NCI-H1105 (cell line): ENCODE measurements at regions not wholly inside any gene's neighbourhood (a gene's known extent, or its start where the extent isn't known, plus 50 kb on each side); places are given as distances from the start of the nearest gene placed in this dataset.

Experiments used
- DNase-seq: peaks from one replicate; lab custom pipeline; 2025; lab: John Stamatoyannopoulos, UW

DNA sequence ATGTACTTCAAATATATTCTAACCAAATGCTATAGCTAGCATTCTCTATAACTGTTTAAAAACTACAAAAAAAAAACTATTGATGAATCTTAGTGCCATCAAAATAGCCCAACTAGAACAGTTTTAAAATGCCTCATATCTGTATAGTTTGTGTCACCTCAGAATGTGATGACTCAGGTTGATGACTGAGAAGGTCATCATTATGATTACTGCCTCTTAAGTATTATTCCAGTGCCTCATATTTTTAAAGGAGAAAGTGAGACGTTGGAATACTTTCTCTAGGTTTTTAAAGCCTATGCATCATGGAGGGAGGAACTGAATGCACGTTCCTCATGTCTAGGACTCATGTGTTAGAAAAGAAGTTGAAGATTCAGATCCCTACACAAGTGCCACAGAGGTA, 88.2 kb downstream of the TMA16 start:
- DNase-seq, result no peak

GRCh38 chr4:163587867-163588266, 93.4 kb downstream of the TMA16 start:
- no peak for DNase-seq

GRCh38 chr4:163588532-163588931, 94.0 kb downstream of the TMA16 start:
- DNase-seq, result no peak

GRCh38 chr4:163590103-163590502, 95.6 kb downstream of the TMA16 start:
- no peak for DNase-seq

GRCh38 chr4:163590619-163591264, 96.3 kb downstream of the TMA16 start:
- DNase-seq, result no peak

DNA sequence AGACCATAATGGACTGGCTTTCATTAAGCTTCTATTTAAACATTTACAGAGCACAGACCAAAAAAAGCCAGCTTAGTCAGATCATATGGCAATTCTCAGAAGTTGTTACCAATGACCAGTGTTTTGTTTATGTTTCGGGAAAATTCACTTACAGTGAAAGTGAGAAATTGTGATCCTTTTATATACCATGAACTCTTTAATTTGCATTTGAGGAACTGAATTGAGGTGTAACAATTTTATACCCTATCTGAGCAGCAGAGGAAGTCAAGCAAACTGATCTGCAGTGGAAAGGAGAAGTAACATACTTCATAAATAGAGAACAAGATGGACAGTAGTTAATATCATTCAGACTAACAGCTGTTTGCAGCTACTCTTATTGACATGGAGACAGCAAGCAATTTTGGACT, 97.1 kb downstream of the TMA16 start:
- DNase-seq, result no peak

DNA sequence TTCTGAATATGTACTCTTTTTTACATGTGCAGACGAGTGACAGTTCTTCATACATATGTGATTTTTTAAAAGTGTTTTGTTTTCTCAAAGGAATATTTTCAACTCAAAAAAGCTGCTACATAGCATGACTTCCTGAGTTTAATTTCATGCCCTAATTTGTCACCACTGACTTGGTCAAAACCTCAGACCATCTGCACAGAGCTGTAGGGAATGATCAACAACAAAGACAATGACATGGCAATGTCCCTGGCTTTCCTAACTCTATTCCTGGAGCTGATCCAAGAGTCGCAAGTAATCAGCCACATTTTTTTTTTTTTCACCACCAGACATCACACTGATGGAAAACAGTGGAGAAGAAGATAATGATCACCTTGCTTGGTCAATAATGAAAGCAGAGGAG, 97.7 kb downstream of the TMA16 start:
- peak; percentile 21 for DNase-seq

- DNase-seq, result no peak
These were observed 101.1 kb downstream of the TMA16 start for GRCh38 chr4:163595580-163595979.

- no peak for DNase-seq
These were observed 103.5 kb downstream of the TMA16 start for GRCh38 chr4:163598028-163598427.

- DNase-seq, result no peak
These were observed 104.0 kb downstream of the TMA16 start for GRCh38 chr4:163598489-163598888.

DNA sequence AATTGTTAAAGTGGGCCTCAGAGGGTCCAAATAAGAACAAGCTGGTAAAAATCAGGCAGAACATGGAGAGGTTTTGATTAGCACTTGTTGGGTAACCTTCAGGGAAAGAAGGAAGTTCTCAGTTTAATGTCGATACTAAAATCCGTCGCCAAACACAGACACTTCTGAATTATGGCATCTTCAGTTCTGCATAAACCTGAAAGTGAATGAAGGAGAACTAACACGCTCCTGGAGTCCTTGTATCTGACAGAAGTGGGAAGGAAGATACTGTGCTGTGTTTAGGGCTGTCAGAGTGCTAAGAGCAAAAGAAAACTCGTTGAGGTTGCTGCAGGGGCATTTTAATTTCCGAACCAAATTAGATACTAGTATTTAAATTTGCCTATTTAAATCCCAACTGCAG, 106.2 kb downstream of the TMA16 start:
- no peak for DNase-seq

GRCh38 chr4:163603257-163603656, 108.8 kb downstream of the TMA16 start:
- DNase-seq, result no peak

DNA sequence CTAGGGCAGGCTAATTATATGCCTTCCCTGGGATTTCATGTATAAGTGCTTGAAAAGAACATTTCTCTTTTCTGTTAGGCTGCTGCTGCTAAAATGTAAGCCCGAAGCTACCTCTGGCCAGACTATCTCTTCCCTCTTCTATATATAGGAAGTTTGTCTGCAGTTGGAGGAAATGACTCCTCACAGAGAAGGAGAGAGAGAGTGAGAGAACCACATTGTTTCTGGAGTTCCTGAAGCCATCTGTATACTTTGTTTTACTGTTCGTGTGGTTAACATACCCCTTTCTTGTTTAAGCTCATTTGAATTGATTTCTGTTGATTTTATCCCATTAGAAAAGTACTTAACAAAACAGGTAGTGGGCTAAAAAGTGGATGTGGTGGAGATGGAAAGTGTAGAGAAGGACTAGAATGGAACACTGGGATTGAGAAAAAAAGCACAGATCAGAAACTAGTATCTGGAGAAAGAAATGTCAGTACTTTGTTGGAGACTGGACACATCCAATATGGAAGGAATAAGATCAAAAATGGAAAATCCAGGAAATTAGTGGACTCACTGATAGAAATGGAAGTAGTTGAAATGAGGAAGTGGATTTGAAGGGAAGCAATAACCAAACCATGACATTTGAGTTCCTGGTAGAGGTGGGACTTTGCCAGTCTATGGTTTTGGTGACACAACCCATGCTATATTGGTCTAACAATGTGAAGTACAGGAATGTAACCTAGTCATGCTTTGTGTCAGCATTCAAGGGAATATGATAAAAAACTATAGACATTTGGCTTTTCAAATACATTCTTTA, 112.6 kb downstream of the TMA16 start:
- no peak for DNase-seq

DNA sequence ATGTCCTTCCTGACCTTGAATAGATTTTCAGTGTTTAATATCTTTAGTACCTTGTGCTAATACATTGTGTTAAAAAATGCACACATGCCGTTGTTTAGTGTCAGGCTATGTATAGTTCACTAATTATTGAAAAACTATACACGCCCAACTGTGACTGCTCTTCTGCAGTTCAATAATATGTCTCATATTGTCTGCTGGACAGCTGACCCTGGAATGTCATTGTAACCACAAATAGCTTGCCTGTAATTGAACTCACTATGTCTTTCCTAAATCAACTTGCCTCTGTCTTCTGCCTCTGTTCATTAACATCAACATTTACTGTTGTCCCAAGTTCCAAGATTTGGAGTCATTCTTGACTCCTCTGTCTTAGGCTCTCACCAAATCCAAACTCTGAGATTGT, 114.5 kb downstream of the TMA16 start:
- no peak for DNase-seq

- no peak for DNase-seq
These were observed 116.2 kb downstream of the TMA16 start for GRCh38 chr4:163610648-163611047.

DNA sequence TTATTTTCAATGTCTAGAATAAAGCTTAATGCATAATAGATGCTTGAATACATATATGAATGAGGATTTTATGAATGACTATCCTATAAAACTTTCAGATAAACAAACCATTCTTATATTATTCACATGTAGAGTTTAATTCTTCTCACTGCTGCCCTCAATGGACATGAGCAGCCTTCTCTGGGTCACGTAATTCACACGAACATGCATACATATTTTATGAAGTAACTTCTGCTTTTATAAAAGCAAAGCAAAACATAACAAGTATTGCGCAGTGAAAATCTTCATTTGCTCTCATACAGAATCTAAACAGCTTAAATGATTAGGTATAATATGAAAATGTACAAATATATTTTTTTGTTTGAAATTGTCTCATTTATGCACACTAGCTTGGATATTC, 116.7 kb downstream of the TMA16 start:
- DNase-seq, result no peak

GRCh38 chr4:163611784-163612445, 117.4 kb downstream of the TMA16 start:
- no peak for DNase-seq

DNA sequence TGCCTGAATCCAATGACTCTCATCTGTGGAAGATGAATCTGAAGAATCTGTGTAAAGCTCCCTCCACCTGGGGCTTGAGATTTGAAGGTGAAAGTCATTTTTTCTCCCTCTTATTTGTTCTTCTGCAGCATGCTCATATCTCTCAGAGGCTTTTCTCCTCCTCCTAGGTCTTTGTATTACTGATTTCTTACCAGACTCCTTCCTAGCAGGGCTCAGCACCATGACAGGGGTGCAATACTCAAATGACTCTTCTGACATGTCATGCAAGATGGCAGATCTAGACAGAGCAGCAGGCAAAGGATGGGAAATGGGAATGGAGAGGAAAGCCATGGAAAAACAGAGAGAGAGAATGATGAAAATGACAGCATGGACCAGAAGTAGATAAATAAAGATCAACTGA, 118.3 kb downstream of the TMA16 start:
- DNase-seq, result no peak

GRCh38 chr4:163613383-163613782, 118.9 kb downstream of the TMA16 start:
- no peak for DNase-seq

- DNase-seq, result no peak
These were observed 120.4 kb downstream of the TMA16 start for GRCh38 chr4:163614866-163615265.

- no peak for DNase-seq
These were observed 124.4 kb downstream of the TMA16 start for GRCh38 chr4:163618845-163619244.

- DNase-seq, result no peak
These were observed 126.2 kb downstream of the TMA16 start for GRCh38 chr4:163620738-163621137.

DNA sequence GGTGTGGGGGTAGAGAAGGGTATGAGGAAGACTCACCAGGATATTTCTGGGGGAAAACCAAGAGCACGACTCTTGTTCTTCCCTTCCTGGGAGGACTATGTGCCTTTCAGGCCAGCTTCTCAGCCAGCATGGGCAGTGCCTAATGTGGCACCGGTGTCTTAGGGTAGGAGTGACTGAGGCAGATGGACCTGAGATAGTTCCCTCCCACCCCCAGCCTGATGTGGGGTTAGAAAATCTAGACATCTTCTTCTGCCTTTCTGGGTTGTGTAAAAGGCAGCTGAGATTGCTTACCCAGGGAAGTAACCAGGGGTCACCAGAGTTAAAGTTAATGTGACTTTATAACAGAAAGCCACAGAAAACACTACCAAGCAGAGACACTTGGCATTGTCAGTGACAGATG, 127.3 kb downstream of the TMA16 start:
- DNase-seq, result no peak
